NCI-H1694 treated with DMSO at 0.1 percent for 48 hours (cell line): ENCODE measurements at regions not wholly inside any gene's neighbourhood (a gene's known extent, or its start where the extent isn't known, plus 50 kb on each side); places are given as distances from the start of the nearest gene placed in this dataset.

ENCODE experiments used
- DNase-seq: peaks from one replicate; lab custom pipeline; 2025; lab: John Stamatoyannopoulos, UW

DNA sequence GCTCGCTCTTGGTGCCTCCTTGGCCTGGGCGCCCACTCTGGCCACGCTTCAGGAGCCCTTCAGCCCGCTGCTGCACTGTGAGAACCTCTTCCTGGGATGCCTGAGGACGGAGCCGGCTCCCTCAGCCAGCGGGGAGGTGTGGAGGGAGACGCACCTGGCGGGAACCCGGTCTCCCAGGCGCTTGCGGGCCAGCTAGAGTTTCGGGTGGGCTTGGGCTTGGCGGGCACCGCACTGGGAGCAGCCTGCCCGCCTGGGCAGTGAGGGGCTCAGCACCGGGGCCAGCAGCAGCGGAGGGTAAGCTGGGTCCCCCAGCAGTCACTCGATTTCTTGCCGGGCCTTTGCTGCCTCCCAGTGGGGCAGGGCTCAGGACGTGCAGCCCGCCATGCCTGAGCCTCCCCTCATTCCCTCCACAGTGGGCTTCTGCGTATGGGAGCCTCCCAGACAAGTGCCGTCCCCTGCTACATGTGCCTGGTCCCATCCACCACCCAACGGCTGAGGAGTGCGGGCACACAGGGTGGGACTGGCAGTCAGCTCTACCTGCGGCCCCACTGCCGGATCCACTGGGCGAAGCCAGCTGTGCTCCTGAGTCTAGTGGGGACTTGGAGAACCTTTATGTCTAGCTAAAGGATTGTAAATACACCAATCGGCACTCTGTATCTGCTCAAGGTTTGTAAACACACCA is 708.7 kb downstream of the VGLL3 start:
- no peak for DNase-seq

DNA sequence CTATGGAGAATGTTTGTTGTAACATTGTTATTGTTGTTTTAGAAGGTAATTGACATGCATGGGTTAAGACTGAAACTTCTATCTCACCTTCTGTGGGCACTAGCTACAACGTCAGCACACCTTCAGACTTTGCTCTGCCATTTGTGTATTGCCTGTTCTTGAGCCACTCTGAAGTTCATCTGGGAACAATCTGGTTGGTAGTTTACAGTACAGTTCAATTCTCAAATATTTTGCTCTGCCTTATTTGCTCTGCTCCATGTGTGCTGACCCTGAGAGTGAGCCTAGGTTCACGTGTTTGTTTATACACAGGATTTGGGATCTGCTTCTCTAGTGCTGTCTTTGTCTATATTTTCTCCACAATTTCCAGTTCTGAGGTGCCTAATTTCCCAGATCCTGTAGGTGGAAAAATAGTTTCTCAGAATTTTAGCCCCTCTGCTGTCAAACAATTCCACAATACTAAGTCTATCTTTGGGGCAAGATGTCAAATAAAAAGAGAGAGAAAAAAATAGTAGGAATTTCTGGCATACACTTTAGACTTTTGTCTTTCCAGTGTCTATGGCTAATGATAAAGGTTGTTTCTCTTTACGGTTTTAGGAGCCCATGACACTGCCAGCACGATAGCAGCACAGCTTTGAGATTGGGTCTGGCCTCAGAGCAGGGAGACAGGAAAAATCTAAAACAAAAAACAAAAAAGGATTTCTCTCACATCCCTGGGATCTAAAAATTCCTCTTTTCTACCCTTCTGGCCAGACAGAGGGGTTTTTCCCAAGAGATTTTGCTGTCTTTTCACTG is 721.4 kb downstream of the VGLL3 start:
- no peak for DNase-seq

DNA sequence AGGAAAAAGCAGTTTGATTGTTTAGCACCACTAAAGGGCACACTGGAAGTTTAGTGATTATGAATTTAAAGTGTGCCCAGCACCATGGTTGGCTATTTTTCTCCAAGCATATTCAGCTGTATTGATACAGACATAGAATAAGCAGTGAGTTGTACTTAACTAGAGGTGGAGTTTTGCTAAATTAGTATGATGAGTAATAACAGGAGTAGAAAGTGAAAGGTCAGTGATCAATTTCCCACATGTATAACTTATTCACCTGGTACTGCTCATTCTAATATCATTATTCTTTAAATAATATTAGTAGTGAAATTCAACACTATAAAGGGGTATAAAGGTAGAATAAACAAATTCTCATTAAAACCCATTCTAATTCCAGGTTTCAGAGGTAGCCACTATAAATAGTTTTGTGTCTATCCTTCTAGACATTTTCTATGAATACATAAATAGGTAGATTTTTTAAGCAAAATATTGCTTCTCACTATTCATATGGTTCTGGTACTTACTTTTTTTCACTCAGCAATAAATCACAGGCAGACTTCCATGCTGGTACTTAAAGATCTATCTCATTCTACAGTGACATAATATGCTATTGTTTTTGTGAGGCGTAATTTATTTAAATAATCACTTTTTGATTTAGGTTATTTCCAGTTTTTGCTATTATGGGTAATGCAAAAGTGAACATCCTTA is 732.9 kb downstream of the VGLL3 start:
- DNase-seq: no peak

DNA sequence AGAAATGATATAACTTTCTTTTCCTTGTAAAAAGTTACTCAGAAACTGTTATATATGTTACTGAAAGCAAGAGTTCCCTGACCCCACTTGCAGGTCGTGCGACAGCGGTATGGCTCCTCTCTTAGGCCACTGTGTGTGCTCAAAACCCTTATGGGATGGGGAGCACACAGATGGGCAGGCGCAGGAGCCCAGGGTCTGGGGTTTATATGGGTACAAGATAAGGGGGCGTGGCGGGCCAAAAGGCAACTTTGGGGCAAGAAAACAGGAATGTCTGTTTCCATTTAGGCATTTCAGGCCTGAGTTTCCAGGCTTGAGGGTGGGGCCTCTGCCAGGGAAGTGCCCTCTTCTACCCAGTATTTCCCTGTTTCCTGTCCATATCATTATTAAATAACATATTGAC is 736.5 kb downstream of the VGLL3 start:
- no peak for DNase-seq

DNA sequence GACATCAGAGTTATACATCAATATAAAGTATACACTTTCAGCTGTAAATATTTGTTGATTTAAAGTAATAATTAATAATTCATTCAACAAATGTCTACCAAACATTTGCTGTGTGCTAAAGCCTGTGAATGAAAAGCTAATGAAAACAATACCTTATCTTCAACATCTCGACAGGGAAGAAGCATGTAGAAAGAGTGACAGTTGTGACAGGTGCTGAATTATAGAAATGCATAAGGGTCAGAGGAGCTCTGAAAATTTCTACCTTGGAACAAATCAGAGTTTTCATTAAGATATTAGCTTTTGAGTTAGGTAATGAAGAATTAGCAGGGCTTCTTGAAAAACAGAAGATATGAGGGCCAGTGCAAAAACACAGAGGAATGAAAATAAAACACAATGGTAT is 739.2 kb downstream of the VGLL3 start:
- no peak for DNase-seq

DNA sequence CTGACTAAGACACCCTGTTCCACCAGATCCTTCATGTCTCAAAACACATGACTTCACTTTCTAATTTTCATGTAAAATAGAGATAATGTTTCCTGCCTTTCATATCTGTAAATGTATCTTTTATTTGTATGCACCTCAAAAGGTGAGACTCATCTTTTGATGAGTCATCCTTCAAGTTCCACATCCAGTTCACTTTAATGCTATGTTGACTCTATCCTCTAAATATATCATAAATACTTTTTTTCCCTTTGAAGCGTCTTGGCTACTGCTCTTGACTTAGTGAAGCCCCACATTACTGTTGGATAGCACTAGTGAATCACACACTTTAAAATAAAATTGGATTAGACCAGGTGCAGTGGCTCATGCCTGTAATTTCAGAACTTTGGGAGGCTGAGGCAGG is 741.1 kb downstream of the VGLL3 start:
- DNase-seq: no peak

DNA sequence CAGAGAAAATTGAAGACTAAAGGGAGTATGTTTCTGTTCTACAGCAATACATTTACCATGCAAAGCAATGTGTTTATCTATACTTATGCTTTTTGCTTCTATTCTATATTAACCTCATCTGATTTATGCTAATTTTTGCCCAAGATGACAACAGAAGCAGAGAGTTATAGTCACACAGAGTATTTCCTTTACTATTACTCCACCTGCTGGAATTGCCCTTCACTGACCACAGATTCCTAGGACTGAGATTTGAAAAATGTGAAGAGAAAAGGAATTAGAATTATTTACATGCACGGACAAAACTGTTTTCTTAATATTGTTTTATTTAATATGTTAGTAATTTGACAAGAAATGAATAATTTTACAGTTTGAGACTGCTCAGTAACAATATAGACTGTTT is 745.6 kb downstream of the VGLL3 start:
- no peak for DNase-seq

DNA sequence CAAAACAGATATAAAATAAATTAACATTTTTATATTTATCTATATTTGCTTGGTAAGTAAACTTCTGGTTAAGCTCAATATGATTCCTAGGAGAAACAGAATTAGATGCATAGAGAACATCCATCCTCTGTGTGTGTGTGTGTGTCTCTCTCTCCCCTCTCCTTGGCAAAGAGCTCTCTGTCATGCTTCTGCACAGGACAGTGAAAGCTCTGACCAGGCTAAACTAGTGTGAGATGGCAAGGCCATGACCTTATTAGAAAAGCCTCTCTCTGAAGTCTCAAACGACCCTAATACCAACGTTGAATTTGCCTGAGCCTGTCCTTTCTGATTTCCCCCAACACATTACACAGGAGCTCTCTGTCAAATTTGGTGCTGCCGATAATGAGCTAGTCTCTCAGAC is 746.0 kb downstream of the VGLL3 start:
- DNase-seq: no peak

DNA sequence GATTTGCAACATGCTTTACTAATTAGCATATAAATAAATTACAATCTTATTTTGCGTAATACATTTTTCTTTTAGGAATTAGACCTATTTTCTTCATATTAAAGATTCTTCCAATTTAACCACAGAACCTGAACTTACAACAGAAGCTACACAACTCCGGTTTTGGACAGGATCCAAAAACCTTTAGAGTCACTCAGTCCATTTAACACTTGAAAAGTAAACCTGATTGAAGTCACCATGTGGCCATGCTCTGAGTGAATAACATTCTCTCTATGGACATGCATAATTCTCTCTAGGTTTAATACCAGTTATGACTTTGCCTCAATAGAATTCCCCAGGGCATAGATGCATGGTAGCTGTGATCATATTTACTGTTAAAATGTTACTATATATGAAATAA is 751.0 kb downstream of the VGLL3 start:
- no peak for DNase-seq

DNA sequence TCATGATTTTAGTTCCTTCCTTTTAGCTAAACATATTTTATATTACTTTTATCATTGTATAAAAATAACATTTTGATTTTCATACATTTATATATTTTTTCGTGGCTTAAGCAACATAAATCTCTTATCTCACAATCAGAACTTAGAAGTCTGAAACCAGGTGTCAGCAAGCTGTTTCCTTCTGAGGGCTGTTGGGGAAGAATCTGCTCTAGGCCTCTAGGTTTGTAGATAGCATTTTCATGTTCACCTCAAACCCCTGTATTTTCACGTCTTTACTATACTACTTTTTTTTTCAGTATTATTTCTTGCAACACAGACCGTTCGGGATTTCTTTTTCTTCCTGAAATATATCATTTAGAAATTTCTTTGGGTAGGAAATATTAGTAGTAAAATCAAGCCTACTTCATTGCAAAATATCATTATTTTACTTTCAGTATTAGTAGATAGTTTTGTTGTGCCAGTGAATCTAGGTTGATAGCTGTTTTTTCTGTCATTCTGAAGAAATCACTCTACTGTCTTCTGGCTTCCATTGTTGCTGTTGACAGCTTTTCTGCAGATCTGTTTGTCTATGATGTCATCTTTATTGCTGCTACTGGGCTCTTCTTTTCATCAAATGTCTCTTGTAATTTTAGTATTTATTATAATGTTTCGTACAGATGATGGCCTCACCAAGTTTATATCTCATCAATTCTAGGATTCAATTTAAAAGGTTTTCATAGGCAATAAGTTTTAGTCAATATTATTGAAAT is 756.3 kb downstream of the VGLL3 start:
- DNase-seq: no peak

DNA sequence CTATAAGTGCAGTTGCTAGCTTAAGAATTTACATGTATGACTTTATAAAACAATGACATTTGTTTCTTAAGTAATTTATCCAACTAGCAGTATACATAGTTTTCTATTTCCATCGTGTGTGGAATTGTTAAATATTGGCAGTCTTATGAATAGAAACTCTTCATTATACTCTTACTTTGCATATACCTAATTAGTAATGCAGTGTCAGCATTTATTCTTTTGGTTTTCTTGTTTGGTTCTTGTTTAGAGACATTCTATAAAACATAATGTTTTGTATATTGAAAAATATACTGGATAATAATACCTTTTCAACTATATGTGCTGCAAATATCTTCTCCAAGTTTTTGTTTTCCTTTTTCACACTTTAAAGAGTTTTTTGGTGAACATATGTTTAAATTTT is 760.2 kb downstream of the VGLL3 start:
- DNase-seq: no peak

DNA sequence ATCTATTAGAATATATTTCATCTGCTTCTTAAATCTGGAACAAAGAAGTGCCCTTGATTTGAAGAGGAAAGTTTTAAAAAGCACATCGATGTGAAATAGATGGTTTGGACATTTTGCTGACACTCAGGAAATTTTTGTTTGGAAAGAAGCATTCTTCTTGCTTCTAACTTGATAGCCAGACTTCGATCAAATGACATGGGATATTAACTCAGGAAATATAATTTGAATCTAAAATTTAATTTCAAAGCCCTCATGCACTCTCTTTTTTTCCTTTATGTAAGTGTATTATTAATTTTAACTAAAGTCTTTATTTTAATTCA is 761.2 kb downstream of the VGLL3 start:
- no peak for DNase-seq

DNA sequence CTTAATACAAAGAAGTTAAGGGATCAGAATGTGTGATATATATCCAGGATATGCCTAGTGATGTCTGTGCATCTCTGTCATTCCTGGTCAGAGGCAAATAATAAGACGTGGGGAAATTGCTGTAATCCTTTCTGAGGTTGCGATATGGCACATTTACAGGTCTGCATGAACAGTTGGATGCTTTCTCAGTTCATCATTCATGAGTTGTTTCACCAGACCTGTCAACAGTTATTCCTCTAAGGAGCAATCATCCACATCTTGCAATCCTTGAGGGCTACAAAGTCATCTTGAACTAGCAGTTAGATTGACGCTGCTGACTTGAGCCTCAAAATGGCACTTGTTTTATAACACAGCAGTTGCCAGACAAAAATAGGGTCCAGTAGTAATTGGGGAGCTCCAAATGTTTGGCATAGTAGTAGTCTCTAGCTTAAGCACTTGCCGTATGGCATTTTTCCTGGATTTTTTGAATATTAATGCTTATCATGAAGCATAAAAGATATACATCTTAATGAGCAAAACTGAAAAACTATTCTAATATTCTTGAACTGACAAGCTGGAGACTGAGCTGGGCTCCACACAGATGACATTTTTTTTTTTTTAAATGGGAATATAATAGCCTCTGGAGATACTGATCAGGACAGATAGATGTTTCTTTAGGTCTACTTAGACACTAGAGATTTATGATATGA is 761.7 kb downstream of the VGLL3 start:
- no peak for DNase-seq

DNA sequence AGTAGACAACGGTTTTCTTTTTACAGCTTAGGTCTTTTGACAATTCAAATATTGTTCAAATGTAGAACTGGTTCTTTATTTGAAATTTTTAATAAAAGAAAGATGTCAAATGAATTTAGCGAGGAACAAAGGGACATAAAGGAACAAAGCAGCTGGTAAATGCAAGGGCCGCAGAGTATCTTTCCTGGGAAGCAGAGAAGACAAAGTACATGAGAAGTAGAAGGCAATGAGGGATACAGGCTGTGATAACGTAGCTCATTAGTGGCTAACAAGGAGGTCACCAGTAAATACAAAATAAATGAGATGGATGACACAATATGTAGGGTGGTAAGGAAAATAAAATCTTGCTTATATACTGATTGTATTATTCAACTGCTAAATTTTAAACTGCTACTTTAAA is 762.8 kb downstream of the VGLL3 start:
- no peak for DNase-seq

DNA sequence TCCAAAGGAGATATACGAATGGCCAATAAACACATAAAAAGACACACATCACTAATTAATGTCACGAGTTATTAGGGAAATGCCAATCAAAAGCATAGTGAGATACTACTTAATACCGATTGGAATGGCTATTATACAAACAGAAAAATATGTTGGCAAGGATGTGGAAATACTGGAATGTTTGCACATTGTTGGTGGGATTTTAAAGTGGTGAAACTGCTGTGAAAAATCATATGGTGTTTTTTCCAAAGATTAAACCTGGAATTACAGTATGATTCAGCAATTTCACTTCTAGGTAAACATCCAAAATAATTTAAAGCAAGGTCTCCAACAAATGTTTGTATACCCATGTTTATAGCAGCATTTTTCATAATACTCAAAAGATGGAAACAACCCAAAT is 765.5 kb downstream of the VGLL3 start:
- no peak for DNase-seq

DNA sequence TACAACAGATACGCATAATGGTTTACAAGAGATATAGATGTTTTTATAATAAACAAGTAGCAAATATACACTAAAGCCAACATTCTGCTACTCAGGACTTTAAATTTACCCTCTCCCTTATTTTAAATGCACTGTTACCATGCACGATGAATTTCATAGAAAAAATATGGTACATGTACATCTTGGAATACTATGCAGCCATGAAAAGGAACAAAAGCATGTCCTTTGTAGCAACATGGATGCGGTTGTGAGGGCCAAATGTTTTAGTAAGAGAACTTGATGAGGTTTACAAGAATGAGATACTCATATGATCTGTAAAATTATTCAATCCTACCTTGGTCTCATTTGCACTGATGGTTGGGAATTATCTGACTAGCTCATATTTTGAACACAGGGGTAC is 769.3 kb downstream of the VGLL3 start:
- DNase-seq: no peak

DNA sequence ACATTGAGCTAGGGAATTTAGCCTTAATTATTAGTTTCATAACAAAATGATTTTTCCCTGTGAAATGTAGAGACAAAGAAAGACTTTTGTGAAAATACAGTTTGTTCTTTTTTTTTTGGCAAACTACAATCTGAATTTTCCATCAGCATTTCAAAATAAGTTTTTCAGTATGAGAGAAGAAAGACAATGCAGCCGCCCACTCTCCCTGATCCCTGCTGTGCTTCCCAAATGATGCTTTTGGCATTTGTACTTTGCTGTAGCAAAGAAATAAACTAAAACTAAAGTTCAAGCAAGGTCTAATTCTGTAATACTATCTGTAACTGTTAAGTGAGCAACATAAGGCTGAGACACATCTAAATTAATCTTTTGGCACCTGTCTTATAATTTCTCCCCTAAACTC is 782.2 kb downstream of the VGLL3 start:
- no peak for DNase-seq

DNA sequence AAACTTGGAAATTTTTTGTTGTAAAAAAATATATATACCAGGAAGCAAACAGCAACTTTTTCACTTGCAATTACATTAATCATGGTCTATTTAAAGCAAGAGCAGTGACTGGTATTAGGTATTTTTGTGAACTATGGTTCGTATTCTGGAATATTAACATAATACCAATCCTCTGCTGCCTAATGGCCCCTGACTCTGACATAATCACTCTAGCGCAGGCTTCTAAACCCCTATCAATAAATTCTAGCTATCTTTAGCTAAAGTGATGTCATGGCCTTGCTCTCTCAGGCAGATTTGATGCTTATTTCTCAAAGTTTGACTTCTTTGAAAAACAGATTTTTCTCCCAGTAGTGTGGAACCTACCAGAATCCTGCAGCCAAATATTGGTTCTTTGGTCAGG is 808.3 kb downstream of the VGLL3 start:
- no peak for DNase-seq

DNA sequence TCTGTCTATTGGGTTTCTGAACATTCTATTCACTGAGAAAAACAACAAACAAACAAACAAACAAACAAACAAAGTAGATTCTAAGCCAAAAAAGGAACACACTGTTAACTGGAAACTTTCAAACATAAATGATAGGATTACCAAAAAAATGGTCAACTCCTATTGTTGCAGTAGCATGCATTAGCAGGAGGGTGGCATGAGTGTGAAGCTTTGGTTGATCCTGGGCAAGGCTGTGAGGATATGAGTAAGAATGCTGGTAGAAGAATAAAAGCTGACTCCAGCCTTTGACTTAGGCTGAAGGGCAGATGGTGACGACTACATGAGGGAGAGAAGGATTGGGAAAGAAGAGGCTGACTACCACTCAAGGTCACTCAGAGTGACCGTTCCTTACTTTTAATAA is 810.3 kb downstream of the VGLL3 start:
- no peak for DNase-seq

DNA sequence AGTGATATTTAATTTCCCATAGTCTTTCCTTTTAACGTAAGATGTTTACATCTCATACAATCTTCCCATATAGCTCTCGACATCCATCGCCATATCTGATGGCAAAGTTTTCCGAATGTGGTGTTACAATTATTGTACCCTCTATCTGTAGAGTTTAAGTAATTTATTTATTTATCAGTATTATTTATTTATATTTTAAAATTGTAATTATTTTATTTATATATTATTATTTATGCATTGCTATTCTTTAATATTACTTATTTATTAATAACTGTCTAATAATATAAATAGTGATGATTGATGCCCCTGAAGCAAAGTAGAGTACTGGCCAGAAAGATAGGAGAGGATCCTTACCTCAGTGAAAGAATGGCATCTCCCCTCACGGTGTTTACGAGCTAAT is 812.9 kb downstream of the VGLL3 start:
- DNase-seq: no peak

DNA sequence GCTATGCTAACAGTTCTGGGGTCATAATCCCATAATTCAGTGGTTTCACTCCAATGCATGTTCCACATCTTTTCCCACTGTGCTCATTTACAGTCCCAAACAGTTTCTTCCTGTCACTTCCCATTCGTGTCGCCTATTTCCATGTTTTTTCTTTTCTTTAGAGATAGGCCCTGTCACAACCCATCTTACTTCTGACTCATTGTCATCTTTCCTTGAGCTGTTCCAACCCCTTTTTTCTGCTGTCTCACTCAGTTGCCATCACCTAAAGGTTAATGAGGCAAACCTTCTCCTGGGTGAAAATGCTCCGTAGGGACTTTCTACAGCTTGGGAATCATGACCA is 814.5 kb downstream of the VGLL3 start:
- DNase-seq: no peak
